ENCODE measurements at regions not wholly inside any gene's neighbourhood (a gene's known extent, or its start where the extent isn't known, plus 50 kb on each side); places are given as distances from the start of the nearest gene placed in this dataset.
A peak's percentile ranks its signal among the peaks of the same experiment; 100 is the strongest.
"Not testable (repeated sequence)": the region's sequence is repeated elsewhere in the genome, so short reads cannot be mapped to it uniquely, and the experiment has no call there.

DNA sequence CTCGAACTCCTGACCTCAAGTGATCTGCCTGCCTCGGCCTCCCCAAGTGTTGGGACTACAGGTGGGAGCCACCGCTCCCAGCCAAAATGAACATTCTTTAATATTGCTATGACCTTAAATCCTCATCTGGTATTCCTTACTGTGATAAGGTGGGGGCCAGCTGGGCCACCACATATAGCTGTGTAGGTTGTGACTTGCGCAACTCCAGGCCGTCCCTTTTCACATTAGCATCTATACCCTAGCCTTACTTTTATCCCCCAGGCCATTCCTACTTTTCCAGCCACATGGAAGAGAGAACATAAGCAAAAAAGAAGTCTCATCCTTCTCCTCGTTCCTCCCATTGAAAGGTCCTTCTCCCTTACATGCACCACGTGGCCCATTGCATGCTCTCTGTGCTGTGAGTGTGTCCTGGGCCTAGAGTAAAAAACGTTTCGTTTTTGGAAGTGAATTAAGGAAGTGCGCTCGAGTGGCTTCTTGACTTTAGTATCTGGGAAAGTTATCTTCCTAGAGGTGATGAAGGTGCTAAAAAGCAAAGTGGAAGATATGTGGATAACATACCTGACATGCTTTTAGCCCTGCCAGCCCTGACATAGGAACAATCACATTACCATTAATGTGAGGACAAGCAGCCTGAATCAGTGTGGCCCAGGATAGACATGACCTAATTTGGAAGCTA lies 56.8 kb upstream of the KIF13A start:
- intact Hi-C loops (cut with DNase I; ENCODE audit: low total_unique reads): no loop called here
- no peak for TF ChIP-seq POLR2A (IDR thresholded peaks at IDR 0.05)
- TF ChIP-seq CTCF (IDR thresholded peaks at IDR 0.05): no peak
- H3K4me3 ChIP-seq (ENCODE audit: low read depth, poor library complexity, severe bottlenecking): no peak overlapping the region
- DNase-seq (ENCODE audit: low spot score in 2 of 2): no peak
- 72 to 75% methylated on average over 11 of the region's 11 CpGs for WGBS, 2 donors

GRCh38 chr6:18042536-18043145 lies 55.2 kb upstream of the KIF13A start:
- TF ChIP-seq CTCF (IDR thresholded peaks at IDR 0.05) (no peak), POLR2A (IDR thresholded peaks at IDR 0.05) (no peak)
- intact Hi-C loops (cut with DNase I; ENCODE audit: low total_unique reads): no loop called here
- H3K4me3 ChIP-seq (ENCODE audit: low read depth, poor library complexity, severe bottlenecking): no peak overlapping the region
- WGBS, 2 donors: 42 to 53% methylated on average over 8 of the region's 8 CpGs
- DNase-seq (ENCODE audit: low spot score in 2 of 2): peak in 1 of 2 donors; percentile 12

DNA sequence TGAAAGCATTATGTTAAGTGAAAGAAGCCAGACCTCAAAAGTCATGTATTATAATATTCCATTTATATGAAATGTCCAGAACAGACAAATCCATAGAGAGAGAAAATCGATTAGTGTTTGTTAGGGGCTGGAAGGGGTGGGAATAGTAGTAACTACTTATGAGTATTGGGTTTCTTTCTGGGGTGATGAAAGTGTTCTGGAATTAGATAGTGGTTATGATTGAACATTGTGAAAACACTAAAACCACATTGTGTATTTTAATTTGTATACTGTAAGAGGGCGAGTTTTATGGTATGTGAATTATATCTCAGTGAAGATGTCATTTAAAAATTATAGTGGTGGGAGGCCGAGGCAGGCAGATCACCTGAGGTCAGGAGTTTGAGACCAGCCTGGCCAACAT lies 52.0 kb upstream of the KIF13A start:
- no peak overlapping the region for H3K4me3 ChIP-seq (ENCODE audit: low read depth, poor library complexity, severe bottlenecking)
- DNase-seq (ENCODE audit: low spot score in 2 of 2): no peak
- intact Hi-C loops (cut with DNase I; ENCODE audit: low total_unique reads): no loop called here
- 90 to 94% methylated on average over 3 of the region's 3 CpGs for WGBS, 2 donors
- TF ChIP-seq CTCF (IDR thresholded peaks at IDR 0.05) (no peak), POLR2A (IDR thresholded peaks at IDR 0.05) (no peak)

GRCh38 chr6:18038235-18038634 lies 50.8 kb upstream of the KIF13A start:
- DNase-seq (ENCODE audit: low spot score in 2 of 2): peak in 1 of 2 donors; percentile 4
- intact Hi-C loops (cut with DNase I; ENCODE audit: low total_unique reads); H3K4me3 ChIP-seq (ENCODE audit: low read depth, poor library complexity, severe bottlenecking): not testable (repeated sequence)
- WGBS, 2 donors: 93 to 97% methylated on average over 1 of the region's 1 CpG

All from lower leg skin (tissue), 4 donors.